ENCODE measurements at regions not wholly inside any gene's neighbourhood (a gene's known extent, or its start where the extent isn't known, plus 50 kb on each side); places are given as distances from the start of the nearest gene placed in this dataset.
"Not testable (repeated sequence)": the region's sequence is repeated elsewhere in the genome, so short reads cannot be mapped to it uniquely, and the experiment has no call there.

GRCh38 chr4:150018257-150018656 is 60.0 kb upstream of the DCLK2 start:
- Histone ChIP-seq H3K36me3 (ENCODE audit: low read depth) (no peaks in the 10 kb centered on the region), H3K4me2 (no peak overlapping the region), H3K9me3 (ENCODE audit: insufficient read depth, low read depth) (no peaks in the 10 kb centered on the region), H3K27me3 (ENCODE audit: insufficient read depth, low read depth) (no peaks in the 10 kb centered on the region), H2AFZ (no peak overlapping the region), H3K4me1 (replicated peaks; ENCODE audit: insufficient read depth) (no peaks in the 10 kb centered on the region), H3F3A (ENCODE audit: insufficient read depth, low read depth) (no peaks in the 10 kb centered on the region), H3K9me2 (ENCODE audit: insufficient read depth) (no peaks in the 10 kb centered on the region), H3K27ac (no peak overlapping the region), H4K20me1 (ENCODE audit: insufficient read depth) (no peaks in the 10 kb centered on the region), H3K79me2 (ENCODE audit: low read depth) (no peaks in the 10 kb centered on the region), H3K4me3 (no peak overlapping the region)
- no TSS peak for BruUV-seq (replicated peaks)
- TF ChIP-seq EZH2 (IDR thresholded peaks at IDR 0.05; ENCODE audit: low read depth) (no peak), CTCF (conservative IDR thresholded peaks at IDR 0.05) (no peak)
- DNase-seq = no peak
- ChIA-PET CTCF (no interaction called here), POLR2A (ENCODE audit: unreplicated experiment) (no interaction called here)
- intact Hi-C loops (cut with micrococcal nuclease; ENCODE audit: unreplicated experiment) = no loop called here

GRCh38 chr4:150021483-150021882 is 56.8 kb upstream of the DCLK2 start:
- intact Hi-C loops (cut with micrococcal nuclease; ENCODE audit: unreplicated experiment) = no loop called here
- no peak overlapping the region for H3K4me3 ChIP-seq
- H3K4me1 ChIP-seq (replicated peaks; ENCODE audit: insufficient read depth) = no peaks in the 10 kb centered on the region
- no peaks in the 10 kb centered on the region for H3F3A ChIP-seq (ENCODE audit: insufficient read depth, low read depth)
- no peak overlapping the region for H3K27ac ChIP-seq
- TF ChIP-seq CTCF (conservative IDR thresholded peaks at IDR 0.05) = no peak
- TF ChIP-seq EZH2 (IDR thresholded peaks at IDR 0.05; ENCODE audit: low read depth) = no peak
- BruUV-seq (replicated peaks) = no TSS peak
- no peak overlapping the region for H3K4me2 ChIP-seq
- H2AFZ ChIP-seq = no peak overlapping the region
- no peaks in the 10 kb centered on the region for H3K27me3 ChIP-seq (ENCODE audit: insufficient read depth, low read depth)
- no peak for DNase-seq
- CTCF ChIA-PET = no interaction called here
- no peaks in the 10 kb centered on the region for H3K79me2 ChIP-seq (ENCODE audit: low read depth)
- no peaks in the 10 kb centered on the region for H3K9me2 ChIP-seq (ENCODE audit: insufficient read depth)
- H4K20me1 ChIP-seq (ENCODE audit: insufficient read depth) = no peaks in the 10 kb centered on the region
- H3K9me3 ChIP-seq (ENCODE audit: insufficient read depth, low read depth) = no peaks in the 10 kb centered on the region
- no peaks in the 10 kb centered on the region for H3K36me3 ChIP-seq (ENCODE audit: low read depth)
- POLR2A ChIA-PET (ENCODE audit: unreplicated experiment) = no interaction called here

GRCh38 chr4:150023489-150023888 is 54.8 kb upstream of the DCLK2 start:
- CTCF ChIA-PET = no interaction called here
- Histone ChIP-seq H3K27me3 (ENCODE audit: insufficient read depth, low read depth) (no peaks in the 10 kb centered on the region), H3K79me2 (ENCODE audit: low read depth) (no peaks in the 10 kb centered on the region), H2AFZ (no peak overlapping the region), H3K9me2 (ENCODE audit: insufficient read depth) (no peaks in the 10 kb centered on the region), H3K36me3 (ENCODE audit: low read depth) (no peaks in the 10 kb centered on the region), H3K27ac (no peak overlapping the region), H3K4me3 (no peak overlapping the region), H3K4me2 (no peak overlapping the region), H3K9me3 (ENCODE audit: insufficient read depth, low read depth) (no peaks in the 10 kb centered on the region; the same call in 1 of the 2 replicates), H3F3A (ENCODE audit: insufficient read depth, low read depth) (no peaks in the 10 kb centered on the region), H4K20me1 (ENCODE audit: insufficient read depth) (no peaks in the 10 kb centered on the region), H3K4me1 (replicated peaks; ENCODE audit: insufficient read depth) (no peaks in the 10 kb centered on the region)
- TF ChIP-seq CTCF (conservative IDR thresholded peaks at IDR 0.05) = no peak
- TF ChIP-seq EZH2 (IDR thresholded peaks at IDR 0.05; ENCODE audit: low read depth) = no peak
- intact Hi-C loops (cut with micrococcal nuclease; ENCODE audit: unreplicated experiment) = no loop called here
- POLR2A ChIA-PET (ENCODE audit: unreplicated experiment) = no interaction called here
- BruUV-seq (replicated peaks) = no TSS peak
- no peak for DNase-seq

- H3K79me2 ChIP-seq (ENCODE audit: low read depth); DNase-seq; H3K4me3 ChIP-seq; H4K20me1 ChIP-seq (ENCODE audit: insufficient read depth); H3K9me2 ChIP-seq (ENCODE audit: insufficient read depth); CTCF ChIA-PET; H3K4me2 ChIP-seq; H3K27me3 ChIP-seq (ENCODE audit: insufficient read depth, low read depth); H3K9me3 ChIP-seq (ENCODE audit: insufficient read depth, low read depth); intact Hi-C loops (cut with micrococcal nuclease; ENCODE audit: unreplicated experiment); H3K27ac ChIP-seq; H3K36me3 ChIP-seq (ENCODE audit: low read depth); POLR2A ChIA-PET (ENCODE audit: unreplicated experiment); H3F3A ChIP-seq (ENCODE audit: insufficient read depth, low read depth); BruUV-seq (replicated peaks); H2AFZ ChIP-seq; H3K4me1 ChIP-seq (replicated peaks; ENCODE audit: insufficient read depth): not testable (repeated sequence)
These were observed 51.3 kb upstream of the DCLK2 start for GRCh38 chr4:150026987-150027386.
